ENCODE measurements at regions not wholly inside any gene's neighbourhood (a gene's known extent, or its start where the extent isn't known, plus 50 kb on each side); places are given as distances from the start of the nearest gene placed in this dataset.

DNA sequence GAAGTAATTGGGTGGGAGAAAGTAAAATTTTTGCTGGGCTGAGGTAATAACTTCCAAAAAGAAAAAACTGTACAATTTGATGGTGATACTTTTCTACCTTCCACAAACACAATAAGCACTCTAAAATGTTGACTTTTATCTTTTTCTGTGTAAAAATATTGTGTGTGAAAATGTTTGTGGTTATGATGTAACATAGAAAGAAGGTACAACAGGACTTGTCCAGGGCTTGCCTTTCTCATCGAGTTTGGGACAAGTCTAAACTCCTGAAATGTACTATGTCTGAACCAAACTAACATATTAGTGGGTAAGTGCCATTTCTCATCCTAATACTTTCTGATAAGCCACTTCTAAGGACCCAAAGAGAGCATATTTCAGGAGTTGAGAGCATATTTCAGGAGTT is 174.2 kb upstream of the PDGFD start:
- DNase-seq (ENCODE audit: low read depth in 2 of 2) = no peak

- no peak for DNase-seq (ENCODE audit: low read depth in 2 of 2)
These were observed 173.3 kb upstream of the PDGFD start for GRCh38 chr11:104337273-104337672.

GRCh38 chr11:104333977-104334376 is 170.0 kb upstream of the PDGFD start:
- DNase-seq (ENCODE audit: low read depth in 2 of 2) = no peak

- DNase-seq (ENCODE audit: low read depth in 2 of 2) = no peak
These were observed 168.2 kb upstream of the PDGFD start for GRCh38 chr11:104332110-104332509.

DNA sequence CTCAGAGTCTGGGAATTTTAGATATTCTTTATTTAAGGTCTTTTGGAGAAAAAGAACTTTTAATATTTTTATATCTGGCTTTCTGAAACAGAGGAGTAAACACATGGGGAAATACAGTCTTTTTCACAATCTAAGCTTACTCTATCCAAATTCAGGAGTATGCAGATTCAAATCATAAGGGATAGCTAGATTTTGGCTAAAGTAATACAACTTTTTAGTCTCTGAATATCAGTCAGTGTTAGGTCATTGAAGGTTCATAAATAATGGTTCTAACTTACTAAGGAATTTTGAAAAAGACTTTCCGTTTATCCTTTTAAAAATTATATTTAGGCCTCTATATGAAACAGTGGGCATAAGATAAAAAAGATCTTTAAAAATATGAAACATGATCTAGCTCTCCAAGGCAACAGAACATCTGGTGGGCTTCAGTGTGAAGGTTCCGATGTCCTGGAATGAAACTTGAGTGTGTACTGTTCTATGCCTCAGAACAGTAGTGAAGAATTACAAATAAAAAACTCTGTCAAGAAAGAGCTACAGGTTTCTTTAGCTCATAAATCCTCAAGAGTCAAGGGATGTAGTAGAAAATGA is 165.2 kb upstream of the PDGFD start:
- DNase-seq (ENCODE audit: low read depth in 2 of 2) = no peak

DNA sequence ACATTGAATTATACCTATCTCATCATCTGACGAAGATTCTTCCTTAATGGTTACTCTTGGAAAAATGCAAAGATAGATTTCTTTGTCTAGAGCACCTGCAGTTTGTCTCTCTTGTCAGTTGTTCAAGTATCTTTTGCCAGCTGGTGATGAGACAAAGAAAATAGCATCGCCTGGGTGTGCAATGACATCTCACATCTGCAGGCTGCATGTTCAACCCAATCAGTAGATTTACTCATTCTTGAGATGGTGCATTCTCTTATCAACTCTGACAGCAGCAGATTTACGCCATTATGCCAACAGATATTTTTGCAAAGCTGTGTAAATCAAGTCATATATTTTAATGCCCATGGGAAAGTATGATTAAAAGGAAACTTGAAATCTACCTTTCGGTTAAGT is 164.6 kb upstream of the PDGFD start:
- DNase-seq (ENCODE audit: low read depth in 2 of 2) = no peak

- no peak for DNase-seq (ENCODE audit: low read depth in 2 of 2)
These were observed 164.0 kb upstream of the PDGFD start for GRCh38 chr11:104327861-104328511.

GRCh38 chr11:104325093-104325492 is 161.1 kb upstream of the PDGFD start:
- no peak for DNase-seq (ENCODE audit: low read depth in 2 of 2)

- no peak for DNase-seq (ENCODE audit: low read depth in 2 of 2)
These were observed 160.3 kb upstream of the PDGFD start for GRCh38 chr11:104324276-104324675.

- no peak for DNase-seq (ENCODE audit: low read depth in 2 of 2)
These were observed 159.9 kb upstream of the PDGFD start for GRCh38 chr11:104323841-104324240.

DNA sequence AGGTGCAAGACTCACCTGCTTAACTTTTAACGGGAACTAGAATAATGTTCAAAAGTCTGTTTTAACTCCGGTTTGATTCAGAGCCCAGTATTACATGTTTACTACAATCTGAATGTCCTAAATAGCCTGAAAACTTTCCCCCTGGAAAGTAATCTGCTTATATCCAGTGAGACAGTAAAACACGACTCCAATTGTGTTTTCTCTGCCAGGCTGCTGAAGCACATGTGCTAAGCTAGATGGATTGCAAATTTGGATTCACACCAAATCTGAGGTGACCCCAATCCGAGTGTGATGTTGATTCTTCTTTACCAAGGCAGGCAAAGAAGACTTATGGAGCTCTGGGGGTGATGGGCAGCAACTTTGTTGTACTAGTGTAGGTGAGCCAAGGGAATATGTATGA is 158.7 kb upstream of the PDGFD start:
- no peak for DNase-seq (ENCODE audit: low read depth in 2 of 2)

DNA sequence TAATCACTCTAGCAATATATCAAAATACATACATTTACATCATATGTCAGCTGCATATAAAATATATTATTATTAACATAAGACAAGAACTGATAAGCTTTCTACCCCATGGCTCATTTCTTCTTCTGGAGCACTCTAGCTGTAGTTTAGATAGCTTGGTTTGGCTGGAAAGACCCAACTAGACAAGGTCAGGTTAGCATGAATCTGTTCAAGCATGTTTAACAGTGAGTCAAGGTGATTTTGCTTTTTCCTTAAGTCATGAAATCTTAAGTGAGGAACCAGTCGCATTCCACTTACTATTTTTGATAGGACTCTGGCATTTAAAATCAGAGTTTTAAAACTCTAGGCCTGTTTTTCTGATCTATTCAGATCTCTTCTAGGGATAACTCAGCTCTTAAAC is 157.0 kb upstream of the PDGFD start:
- no peak for DNase-seq (ENCODE audit: low read depth in 2 of 2)

- no peak for DNase-seq (ENCODE audit: low read depth in 2 of 2)
These were observed 156.2 kb upstream of the PDGFD start for GRCh38 chr11:104320097-104320496.

- DNase-seq (ENCODE audit: low read depth in 2 of 2) = no peak
These were observed 155.4 kb upstream of the PDGFD start for GRCh38 chr11:104319396-104319795.

GRCh38 chr11:104306862-104307474 is 143.0 kb upstream of the PDGFD start:
- no peak for DNase-seq (ENCODE audit: low read depth in 2 of 2)

- DNase-seq (ENCODE audit: low read depth in 2 of 2) = no peak
These were observed 137.8 kb upstream of the PDGFD start for GRCh38 chr11:104301776-104302175.

- DNase-seq (ENCODE audit: low read depth in 2 of 2) = no peak
These were observed 127.7 kb upstream of the PDGFD start for GRCh38 chr11:104291646-104292045.

GRCh38 chr11:104286129-104286528 is 122.2 kb upstream of the PDGFD start:
- DNase-seq (ENCODE audit: low read depth in 2 of 2) = no peak

GRCh38 chr11:104279587-104279986 is 115.6 kb upstream of the PDGFD start:
- DNase-seq (ENCODE audit: low read depth in 2 of 2) = no peak

DNA sequence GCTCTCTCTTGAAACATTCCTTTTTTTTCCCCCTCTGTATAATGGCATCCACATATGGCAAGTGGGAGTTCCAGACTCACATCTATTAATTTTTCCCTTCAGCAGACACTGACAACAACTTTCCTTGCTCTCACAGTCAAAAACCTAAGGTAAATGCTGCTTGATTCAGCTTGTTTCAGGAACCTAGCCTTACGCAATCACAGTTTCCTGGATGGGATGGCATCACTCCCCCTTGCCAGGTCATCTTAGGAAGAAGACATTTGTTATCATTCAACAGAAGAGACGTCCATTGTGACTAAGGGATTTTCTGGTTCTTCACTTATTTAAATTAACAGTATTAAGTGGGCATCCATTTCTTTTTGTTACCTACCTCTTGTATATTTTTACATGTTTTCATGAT is 112.0 kb upstream of the PDGFD start:
- no peak for DNase-seq (ENCODE audit: low read depth in 2 of 2)

DNA sequence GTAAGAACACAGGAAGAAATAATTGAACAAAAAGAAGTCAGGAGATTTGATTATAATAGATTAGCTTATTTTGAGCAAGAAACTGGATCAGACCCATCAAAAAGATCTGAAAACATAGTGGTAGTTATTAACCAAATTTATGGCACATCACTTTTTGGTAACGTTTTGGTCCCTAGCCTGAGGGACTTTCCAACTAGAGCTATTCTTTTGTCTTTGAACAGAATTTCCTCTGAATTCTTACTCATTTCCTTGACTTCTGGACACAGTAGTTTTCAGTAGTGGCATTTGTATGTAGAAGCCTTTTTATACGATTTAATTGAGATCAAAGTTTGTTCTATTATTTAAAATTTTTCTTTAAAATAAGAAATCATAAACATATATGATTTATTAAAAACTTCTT is 96.5 kb upstream of the PDGFD start:
- no peak for DNase-seq (ENCODE audit: low read depth in 2 of 2)

DNA sequence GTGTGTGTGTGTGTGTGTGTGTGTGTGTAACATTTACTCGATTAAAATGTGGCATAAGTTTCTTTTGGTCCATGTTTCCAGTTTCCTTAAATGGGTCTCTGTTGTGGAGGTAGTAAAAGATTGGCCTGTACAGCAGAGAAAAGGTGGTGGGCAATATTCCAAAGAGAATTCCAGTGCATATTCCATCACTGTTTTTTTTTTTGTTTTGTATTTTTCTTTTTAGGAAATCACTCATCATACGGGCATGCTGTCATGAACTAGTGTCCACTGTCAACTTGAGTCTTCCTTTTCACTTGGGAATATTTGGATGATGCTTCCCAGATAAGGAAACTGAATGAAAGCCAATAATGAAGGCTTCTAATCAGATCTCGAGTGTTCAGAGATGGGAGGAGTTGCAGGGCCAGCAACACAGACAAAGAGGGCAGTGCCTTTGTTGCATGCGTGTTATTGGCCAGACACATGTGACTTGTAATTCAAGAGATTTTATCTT is 95.2 kb upstream of the PDGFD start:
- DNase-seq (ENCODE audit: low read depth in 2 of 2) = no peak

- DNase-seq (ENCODE audit: low read depth in 2 of 2) = no peak
These were observed 92.6 kb upstream of the PDGFD start for GRCh38 chr11:104256525-104256924.
